MG63 (cell line): ENCODE measurements at regions not wholly inside any gene's neighbourhood (a gene's known extent, or its start where the extent isn't known, plus 50 kb on each side); places are given as distances from the start of the nearest gene placed in this dataset.
A peak's percentile ranks its signal among the peaks of the same experiment; 100 is the strongest.

ENCODE experiments used
- DNase-seq: peaks from one replicate; pipeline ENCODE4 v3.0.0-alpha.2; 2020
- H3K27me3 ChIP-seq: fragments of 250-450 bp; sonication (Bioruptor Pico); 2 replicates; pipeline ENCODE4 v1.5.1; 2020; ENCODE audit warnings: mild to moderate bottlenecking, moderate library complexity
- H3K36me3 ChIP-seq: fragments of 250-450 bp; sonication (Bioruptor Pico); 2 replicates; pipeline ENCODE4 v1.5.1; 2020; ENCODE audit warnings: mild to moderate bottlenecking, moderate library complexity
- H3K4me3 ChIP-seq: fragments of 250-450 bp; sonication (Bioruptor Pico); 2 replicates; pipeline ENCODE4 v1.5.1; 2020; ENCODE audit warnings: mild to moderate bottlenecking, moderate library complexity
- H3K9me3 ChIP-seq: fragments of 250-450 bp; sonication (Bioruptor Pico); 2 replicates; pipeline ENCODE4 v1.5.1; 2020; ENCODE audit warnings: mild to moderate bottlenecking, moderate library complexity

DNA sequence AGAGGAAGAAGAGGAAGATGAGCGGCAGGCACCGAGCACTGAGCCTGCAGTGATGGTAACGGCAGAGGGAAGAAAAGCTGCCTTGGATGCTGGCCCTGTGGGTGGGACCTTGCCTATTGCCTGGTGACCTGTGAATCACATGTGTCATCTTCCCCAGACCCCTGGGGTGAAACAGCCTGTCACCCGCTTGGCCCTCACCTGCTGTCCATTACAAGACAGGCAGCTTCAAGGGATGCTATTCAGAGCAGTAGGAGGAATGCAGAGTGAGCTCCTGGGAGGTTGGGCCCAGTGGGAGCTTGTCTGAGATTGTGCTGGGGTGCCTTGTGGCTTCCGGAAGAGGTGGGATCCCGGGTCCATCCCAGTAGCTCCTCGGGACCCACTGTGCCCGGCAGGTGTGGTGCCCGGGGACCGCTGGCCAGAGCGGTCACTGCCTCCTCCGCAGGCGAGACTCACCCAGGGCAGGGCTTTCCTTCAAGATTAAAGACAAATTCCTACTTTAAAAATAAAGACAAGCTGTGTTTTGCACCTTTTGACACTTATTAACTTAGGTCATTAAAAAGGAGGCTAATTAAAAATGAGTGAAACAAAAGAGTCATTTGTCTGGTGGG is 440.2 kb upstream of the MKI67 start:
- no peaks in the 10 kb centered on the region for H3K27me3 ChIP-seq
- no peaks in the 10 kb centered on the region for H3K36me3 ChIP-seq
- no peaks in the 10 kb centered on the region for H3K9me3 ChIP-seq
- H3K4me3 ChIP-seq = no peak overlapping the region
- DNase-seq = no peak

DNA sequence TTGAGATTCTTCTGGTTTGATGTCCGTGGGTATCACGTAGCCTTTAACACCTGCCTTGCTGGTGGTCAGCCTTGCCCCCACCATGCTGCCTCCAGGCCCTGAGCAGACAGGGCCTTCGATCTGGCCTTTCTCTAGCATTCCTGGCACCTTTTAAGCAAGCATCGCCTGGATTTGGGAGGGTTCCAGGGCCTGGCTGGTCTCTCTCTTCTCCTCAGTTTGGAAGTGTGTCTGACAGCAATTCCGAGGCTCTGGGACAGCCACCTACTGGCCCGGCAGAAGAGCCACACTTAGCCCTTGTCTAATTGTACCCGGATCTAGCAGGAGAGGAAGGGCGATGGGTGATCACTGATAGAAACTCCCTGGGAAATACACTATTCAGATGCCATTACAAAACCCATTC is 441.3 kb upstream of the MKI67 start:
- Histone ChIP-seq H3K36me3 (no peaks in the 10 kb centered on the region), H3K27me3 (no peaks in the 10 kb centered on the region), H3K9me3 (no peaks in the 10 kb centered on the region), H3K4me3 (no peak overlapping the region)
- DNase-seq = no peak

DNA sequence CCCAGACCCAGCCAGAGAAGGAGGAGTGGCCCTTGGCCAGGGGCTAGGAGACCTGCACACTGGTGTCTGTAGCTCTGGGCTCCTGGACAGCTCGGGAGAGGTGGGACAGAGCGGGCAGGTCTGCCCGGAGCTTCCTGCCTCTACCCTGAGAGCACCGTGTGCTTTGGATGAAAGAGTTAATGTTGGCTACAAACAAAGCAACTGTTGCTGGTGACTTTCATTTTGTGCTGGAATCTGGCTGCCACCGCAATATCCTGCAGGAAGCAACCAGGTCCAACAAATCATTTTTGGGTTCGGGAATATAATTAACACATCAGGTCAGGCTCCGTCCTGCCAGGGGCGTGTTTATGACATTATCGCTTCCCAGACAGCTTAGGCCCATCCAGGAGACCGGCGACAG is 441.8 kb upstream of the MKI67 start:
- Histone ChIP-seq H3K4me3 (no peak overlapping the region), H3K27me3 (no peaks in the 10 kb centered on the region), H3K36me3 (no peaks in the 10 kb centered on the region), H3K9me3 (no peaks in the 10 kb centered on the region)
- DNase-seq = no peak

DNA sequence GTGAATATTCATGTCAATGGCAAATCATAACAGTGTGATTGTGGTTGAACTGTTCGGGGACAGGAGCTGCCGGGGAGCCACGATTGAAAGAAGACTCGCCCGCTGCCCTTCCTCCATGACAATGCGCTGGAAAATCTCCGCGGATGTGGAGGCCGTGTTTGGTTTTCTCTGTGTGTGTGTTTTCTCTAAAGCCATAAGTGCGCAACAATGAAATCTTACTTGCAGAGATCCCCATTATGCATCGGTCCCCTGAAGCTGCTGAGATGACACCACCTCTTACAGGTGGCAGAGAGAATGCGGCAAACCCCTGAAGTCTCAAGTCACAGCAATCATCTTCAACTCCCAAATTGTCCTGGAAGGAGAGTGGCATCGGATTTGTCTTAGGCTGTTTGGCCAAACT is 442.3 kb upstream of the MKI67 start:
- H3K36me3 ChIP-seq = no peaks in the 10 kb centered on the region
- H3K27me3 ChIP-seq = no peaks in the 10 kb centered on the region
- H3K4me3 ChIP-seq = no peak overlapping the region
- no peaks in the 10 kb centered on the region for H3K9me3 ChIP-seq
- no peak for DNase-seq

DNA sequence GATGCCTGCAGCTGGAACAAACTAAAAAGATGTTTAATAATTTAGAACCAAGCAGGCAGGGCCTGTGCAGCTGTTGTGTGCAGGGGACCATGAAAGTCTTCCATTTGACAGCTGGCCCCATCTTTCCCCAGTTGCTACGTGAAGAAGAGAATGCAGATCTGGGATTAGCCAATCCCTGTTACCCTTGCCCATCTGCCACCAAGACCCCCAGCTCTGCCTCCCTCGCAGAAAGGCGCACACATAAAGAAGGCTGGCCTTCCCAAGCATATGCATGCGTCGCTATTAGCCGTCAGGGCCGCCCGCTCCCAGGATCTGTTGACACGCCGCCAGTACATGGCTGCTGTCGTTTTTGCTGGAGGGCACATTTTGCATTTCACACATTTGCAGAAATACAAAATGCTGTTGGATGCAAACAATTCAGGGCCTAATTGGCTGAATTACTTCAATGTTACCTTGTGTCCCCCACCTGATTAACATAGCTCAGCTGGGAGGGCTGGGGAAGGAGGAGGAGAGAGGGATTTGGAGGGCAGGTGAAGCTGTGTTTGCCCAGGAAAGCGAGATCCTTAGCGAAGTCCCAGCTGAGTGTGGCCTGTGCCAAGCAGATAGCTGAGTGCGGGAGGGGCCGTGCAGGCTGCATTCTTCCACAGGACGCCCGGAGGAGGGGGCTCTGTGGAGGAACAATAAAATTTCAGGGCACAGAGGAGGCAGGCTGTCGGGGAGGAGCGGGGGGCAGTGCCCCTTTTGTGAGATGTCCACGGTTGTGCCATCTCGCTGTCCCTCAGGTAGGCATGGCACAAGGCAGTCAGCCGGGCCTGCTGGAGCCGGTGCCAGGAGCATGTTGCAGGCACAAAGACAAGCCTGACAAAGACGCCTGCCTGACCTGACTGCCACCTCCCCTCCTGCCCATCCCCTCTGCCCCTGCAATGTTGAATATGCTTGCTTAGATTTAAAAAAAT is 443.0 kb upstream of the MKI67 start:
- H3K27me3 ChIP-seq = no peaks in the 10 kb centered on the region
- no peaks in the 10 kb centered on the region for H3K9me3 ChIP-seq
- DNase-seq = no peak
- H3K36me3 ChIP-seq = no peaks in the 10 kb centered on the region
- no peak overlapping the region for H3K4me3 ChIP-seq

DNA sequence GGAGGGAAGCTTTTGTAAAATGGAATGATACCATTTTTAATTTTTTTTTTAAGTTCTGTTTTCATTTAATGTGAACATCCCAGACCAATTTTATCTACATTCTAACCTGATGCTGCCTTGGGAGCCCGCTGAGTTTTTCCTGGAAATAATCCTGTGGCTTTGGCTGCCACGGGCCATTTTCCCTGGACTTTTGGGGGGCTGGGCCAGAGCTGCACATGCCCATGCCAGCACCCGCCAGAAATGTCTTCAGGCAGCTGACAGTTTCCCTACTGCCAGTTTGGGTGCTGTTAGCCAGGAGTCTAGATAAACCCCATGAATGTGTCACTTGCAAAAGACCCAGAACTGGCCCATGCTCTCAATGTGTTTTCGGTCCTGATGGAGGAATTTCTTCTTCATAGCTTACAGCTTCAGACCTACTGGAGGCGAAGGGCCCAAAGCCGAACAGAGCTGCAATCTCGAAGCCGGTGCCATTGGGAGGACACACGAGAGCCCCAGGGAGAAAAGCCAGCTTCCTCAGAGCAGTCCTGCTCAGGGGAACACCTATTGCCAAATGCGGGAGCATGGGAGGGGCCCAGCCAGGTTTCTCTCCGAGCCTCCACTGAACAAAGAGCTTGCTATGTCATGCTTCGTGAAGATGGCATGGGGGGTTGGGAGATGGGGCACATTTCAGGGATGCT is 444.2 kb upstream of the MKI67 start:
- Histone ChIP-seq H3K4me3 (no peak overlapping the region), H3K9me3 (no peaks in the 10 kb centered on the region), H3K36me3 (no peaks in the 10 kb centered on the region), H3K27me3 (no peaks in the 10 kb centered on the region)
- DNase-seq = no peak

DNA sequence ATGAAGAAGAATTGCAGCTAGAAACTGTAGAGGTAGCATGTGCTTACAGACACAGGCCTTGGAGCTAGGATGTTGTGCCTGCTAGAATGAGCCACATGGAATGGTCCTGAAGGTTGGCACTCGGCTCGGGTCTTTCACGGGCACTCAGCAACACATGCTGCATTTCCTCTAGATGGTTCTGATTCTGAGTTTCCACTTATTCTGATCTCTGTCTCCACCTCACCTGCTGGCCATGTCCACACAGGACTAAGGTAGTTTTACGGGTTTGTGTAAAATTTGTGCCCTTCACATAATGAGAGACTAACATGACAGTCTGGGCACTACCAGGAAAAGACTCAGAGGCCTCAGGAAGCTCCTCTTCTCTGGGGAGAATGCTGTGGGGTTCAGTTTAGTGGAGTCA is 444.8 kb upstream of the MKI67 start:
- no peaks in the 10 kb centered on the region for H3K27me3 ChIP-seq
- DNase-seq = no peak
- no peak overlapping the region for H3K4me3 ChIP-seq
- no peaks in the 10 kb centered on the region for H3K36me3 ChIP-seq
- H3K9me3 ChIP-seq = no peaks in the 10 kb centered on the region

DNA sequence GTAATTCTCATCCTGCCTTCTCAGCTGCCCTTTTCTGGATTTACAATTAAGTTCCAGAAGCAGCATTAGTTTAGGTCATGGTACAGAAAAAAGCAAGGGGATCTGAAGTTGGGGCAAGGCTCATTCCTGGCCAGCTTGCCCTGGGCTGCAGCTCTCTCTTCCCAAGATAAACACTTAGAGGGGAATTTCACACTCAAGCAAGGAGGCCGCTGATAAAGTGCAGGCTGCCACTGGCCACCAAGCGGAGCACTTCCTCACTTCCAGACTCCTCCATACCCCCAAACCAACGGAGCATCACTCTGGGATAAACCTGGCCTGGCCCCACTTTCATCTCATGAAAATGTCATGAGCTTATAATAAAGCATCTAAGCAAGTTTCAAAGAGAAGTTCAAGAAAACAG is 445.5 kb upstream of the MKI67 start:
- Histone ChIP-seq H3K9me3 (no peaks in the 10 kb centered on the region), H3K36me3 (no peaks in the 10 kb centered on the region), H3K27me3 (no peaks in the 10 kb centered on the region), H3K4me3 (no peak overlapping the region)
- no peak for DNase-seq

DNA sequence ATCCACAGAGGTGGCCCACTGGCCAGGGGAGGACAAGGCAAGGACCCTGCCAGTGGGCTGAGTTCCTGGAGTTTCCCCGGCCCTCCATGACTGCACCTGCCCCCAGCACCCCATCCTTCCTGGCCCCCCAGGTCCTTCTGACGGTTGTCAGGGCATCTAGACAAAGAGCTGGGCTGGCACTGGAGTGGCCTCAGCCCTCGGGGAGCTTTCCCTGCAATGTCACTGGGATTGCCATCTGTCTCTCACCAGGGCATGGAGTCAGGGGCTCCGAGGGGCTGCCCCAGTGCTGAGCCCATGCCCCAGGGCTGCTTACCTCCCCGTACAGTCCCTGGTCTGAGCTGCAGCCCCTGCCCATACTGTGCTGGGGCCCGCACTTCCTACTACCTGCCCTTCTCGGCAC is 446.5 kb upstream of the MKI67 start:
- no peaks in the 10 kb centered on the region for H3K9me3 ChIP-seq
- no peak overlapping the region for H3K4me3 ChIP-seq
- no peaks in the 10 kb centered on the region for H3K27me3 ChIP-seq
- no peak for DNase-seq
- H3K36me3 ChIP-seq = no peaks in the 10 kb centered on the region

DNA sequence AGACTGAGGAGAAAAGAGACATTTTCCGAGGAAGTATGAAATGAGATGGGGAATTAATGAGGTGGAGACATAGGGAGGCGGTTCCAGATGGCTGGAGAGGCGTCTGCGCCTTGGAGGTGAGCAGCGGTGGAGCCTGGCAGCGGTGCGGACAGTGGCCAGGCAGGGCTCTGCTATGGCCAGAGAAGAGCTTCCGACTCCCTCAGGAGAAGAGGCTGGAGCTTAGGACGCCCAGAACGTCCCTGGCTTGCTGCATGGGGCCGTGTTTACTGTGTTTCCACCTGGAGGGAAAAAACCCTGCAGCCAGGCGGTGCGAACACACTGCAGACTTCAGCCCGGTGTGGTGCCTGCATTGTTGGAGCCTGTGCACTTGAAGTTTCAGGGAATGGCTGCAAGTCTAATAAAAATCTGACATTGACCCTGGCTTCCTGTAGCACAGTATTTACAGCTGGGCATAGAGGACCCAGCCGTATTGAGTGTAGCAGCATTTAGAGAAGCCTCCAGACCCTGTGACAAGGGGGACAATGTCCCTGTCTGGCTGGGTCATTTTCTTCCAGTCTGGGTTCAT is 447.1 kb upstream of the MKI67 start:
- Histone ChIP-seq H3K36me3 (no peaks in the 10 kb centered on the region), H3K4me3 (no peak overlapping the region), H3K27me3 (no peaks in the 10 kb centered on the region), H3K9me3 (no peaks in the 10 kb centered on the region)
- DNase-seq = no peak

DNA sequence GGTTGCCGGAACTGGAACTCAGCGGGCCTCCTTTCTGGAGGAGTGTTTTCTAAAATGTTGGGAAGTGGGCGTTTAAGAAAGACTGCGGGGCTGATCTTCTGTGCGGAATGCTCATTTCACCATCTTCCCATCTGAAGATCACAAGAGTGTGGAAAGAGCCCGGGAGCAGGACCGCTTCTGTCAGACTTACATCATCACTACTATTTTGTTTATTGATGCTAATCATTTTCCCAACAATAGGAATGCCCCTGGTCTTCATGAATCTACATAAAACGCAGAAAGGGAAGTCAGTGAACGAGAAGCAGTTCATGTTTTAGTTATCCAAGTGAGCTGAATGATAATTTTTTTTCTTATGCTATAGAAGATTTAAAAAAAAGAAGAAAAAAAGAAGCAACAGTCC is 447.8 kb upstream of the MKI67 start:
- no peaks in the 10 kb centered on the region for H3K27me3 ChIP-seq
- H3K36me3 ChIP-seq = no peaks in the 10 kb centered on the region
- no peak overlapping the region for H3K4me3 ChIP-seq
- DNase-seq = no peak
- no peaks in the 10 kb centered on the region for H3K9me3 ChIP-seq

DNA sequence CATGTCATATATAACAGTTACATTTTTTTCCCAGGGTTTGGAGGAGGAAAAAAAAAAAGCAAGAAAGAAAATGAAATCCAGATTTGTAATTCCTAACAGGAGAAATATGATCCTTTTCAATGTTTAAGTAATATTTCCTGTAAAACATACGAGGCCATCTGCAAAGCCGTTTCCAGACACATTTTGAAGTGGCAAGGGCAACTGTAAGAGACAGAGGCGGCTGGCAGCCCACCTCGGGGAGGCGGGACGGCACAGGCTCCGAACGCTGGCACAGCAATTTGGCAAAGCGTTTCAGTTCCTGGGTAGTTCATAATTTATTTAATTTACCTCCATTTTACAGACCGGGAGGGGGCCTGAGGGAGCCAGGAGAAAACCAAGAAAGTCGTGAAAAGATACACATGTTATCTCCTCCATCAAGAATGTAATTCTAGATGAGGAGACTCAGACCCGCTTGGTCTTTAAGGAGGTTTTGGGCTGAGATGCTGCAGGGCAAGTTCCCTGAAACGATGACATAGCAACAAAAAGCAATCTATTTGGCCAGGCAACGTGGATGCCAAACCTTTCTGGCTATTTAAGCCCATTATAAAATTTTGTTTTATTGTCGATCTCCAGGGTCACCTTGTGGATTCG is 448.5 kb upstream of the MKI67 start:
- H3K27me3 ChIP-seq = no peaks in the 10 kb centered on the region
- no peaks in the 10 kb centered on the region for H3K36me3 ChIP-seq
- DNase-seq = no peak
- H3K9me3 ChIP-seq = no peaks in the 10 kb centered on the region
- no peak overlapping the region for H3K4me3 ChIP-seq

DNA sequence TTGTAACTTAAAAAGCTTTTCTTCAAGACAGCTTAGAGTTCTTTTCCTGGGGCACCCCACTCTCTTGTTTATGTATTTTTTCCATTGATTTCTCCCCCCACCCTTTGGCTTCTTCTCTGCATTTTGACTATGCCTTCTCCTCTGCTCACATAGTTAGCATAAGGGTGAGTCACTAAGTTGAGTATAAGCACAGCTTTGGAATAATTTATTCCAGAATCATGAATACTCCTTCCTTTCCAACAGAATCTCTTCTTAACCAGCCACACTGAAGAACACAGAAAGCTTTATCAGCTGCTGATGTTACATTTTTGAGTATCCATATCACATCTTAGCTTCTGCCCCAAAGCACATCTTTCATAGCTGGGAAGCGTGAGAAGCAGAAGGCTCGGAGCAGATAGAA is 449.5 kb upstream of the MKI67 start:
- Histone ChIP-seq H3K36me3 (no peaks in the 10 kb centered on the region), H3K4me3 (no peak overlapping the region), H3K9me3 (no peaks in the 10 kb centered on the region), H3K27me3 (no peaks in the 10 kb centered on the region)
- DNase-seq = no peak

DNA sequence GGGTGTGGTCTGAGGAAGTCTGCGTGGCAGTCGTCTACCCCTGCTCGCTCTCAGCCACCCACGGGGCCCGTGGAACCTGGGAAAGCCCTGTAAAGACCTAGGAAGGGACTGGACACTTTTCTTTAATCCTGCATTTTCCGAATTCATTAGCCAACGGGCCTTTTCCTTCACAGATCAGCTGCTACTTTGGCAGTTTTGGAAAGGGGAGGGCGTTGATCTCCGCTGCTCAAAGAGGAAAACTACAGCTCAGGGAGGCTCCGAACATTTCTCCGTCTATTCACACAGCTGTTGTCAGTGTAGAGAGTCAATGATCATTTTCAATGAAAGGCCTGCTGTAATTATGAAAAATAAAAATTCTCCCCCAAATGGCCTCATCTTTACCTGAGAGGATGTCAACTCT is 450.1 kb upstream of the MKI67 start:
- no peak for DNase-seq
- no peak overlapping the region for H3K4me3 ChIP-seq
- H3K36me3 ChIP-seq = no peaks in the 10 kb centered on the region
- no peaks in the 10 kb centered on the region for H3K27me3 ChIP-seq
- no peaks in the 10 kb centered on the region for H3K9me3 ChIP-seq

DNA sequence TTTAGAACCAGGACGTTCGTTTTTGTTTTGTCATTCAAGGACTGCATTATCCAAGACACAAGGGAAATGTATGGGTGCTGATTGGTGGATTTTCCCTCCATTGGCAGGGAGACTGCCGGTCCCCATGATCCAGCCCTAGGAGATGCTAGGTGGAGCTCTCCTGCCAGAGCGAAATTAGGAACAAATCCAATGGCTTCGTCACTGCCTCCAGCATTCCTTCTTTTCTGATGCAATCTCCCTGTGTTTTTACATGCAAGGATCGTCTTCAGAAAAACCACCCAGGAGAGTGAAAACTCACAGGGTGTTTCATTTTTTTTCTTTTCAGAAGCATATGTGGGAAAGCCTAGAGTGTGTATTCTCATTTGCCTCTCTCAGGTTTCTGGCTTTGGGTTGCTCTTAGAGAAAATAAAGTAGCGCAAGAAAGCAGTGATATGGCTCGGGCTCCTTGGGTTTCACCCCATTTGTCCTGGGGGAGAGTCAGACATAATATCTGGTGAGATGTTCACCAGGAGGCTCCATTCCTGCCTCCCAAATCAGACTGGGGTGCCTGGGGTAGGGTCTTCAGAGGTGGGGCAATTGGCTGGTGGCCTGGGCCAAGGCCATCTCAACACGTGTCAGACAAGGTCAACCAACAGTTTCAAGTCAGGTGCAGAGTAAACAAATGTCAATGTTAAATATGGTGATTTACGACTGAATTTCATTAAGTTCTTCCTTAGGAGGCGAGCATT is 450.9 kb upstream of the MKI67 start:
- Histone ChIP-seq H3K4me3 (no peak overlapping the region), H3K27me3 (no peaks in the 10 kb centered on the region), H3K9me3 (no peaks in the 10 kb centered on the region), H3K36me3 (no peaks in the 10 kb centered on the region)
- peak; percentile 59 for DNase-seq

DNA sequence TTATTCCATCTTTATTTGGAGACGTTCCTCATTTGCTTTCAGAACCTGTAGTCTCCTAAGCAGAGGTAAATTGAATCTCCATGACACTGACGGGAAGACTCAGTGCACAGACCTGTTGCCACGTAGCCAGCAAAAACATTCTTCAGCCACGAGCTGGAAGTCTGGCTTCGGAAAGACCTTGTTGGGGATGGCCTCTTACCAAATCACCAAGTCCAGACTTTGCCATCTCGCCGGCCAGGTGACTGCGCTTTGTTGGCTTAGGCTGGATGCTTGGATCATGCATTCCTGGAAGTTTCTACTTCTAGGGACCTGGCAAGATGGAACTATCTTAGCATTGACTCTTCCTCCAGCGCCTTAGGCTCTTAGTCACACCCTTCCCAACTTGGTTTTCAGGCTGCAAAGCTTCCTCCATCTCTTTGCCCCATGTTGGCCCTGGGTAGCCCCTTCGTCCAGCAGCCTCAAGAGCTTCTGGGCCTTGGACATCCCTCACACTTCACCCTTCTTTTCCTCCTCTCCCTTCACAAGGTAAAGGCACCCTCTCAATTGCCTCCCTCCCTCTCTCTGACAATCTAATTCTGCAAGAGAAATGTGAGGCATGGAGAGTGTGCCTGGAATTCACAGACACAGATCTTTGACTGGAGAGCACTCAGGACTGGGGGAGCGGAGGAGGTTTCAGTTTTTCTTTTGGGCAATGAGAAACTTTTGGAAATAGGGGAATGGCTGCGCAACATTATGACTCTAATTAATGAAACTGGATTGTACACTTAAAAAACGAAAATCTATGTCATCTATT is 451.9 kb upstream of the MKI67 start:
- Histone ChIP-seq H3K27me3 (no peaks in the 10 kb centered on the region), H3K9me3 (no peaks in the 10 kb centered on the region), H3K36me3 (no peaks in the 10 kb centered on the region), H3K4me3 (no peak overlapping the region)
- no peak for DNase-seq
